ENCODE measurements at regions not wholly inside any gene's neighbourhood (a gene's known extent, or its start where the extent isn't known, plus 50 kb on each side); places are given as distances from the start of the nearest gene placed in this dataset.

- TF ChIP-seq POLR2A (IDR thresholded peaks at IDR 0.05) (no peak), CTCF (IDR thresholded peaks at IDR 0.05) (no peak)
These were observed 421.6 kb downstream of the ANXA1 start for GRCh38 chr9:73573235-73573634.
